Lower leg skin (tissue), 4 donors: ENCODE measurements at regions not wholly inside any gene's neighbourhood (a gene's known extent, or its start where the extent isn't known, plus 50 kb on each side); places are given as distances from the start of the nearest gene placed in this dataset.

Source experiments
- DNase-seq, 2 donors: peaks; one replicate each; pipeline ENCODE4 v3.0.0-alpha.2; 2019; ENCODE audit warnings: low spot score in 2 of 2
- H3K4me3 ChIP-seq: fragments of 200-600 bp; sonication (generic); 2 replicates; pipeline ENCODE4 v1.5.1; 2017; ENCODE audit warnings: mild to moderate bottlenecking, low read depth; ENCODE audit not compliant: poor library complexity, severe bottlenecking
- POLR2A ChIP-seq, 2 donors: fragments of 450-650 bp; IDR thresholded peaks; one replicate each; pipeline ENCODE4 v1.6.1; 2016 to 2017; ENCODE audit warnings: antibody characterized with exemption in 2 of 2, mild to moderate bottlenecking in 1 of 2, moderate library complexity in 1 of 2
- WGBS, 2 donors: methylation state at CpG; one replicate each; pipeline ENCODE4 v1.1.5; 2018; 5-methylcytosine and 5-hydroxymethylcytosine counted together
- intact Hi-C: fragments of 100-400 bp; cut with DNase I; formaldehyde crosslinking; loops from one replicate; pipeline ENCODE4 v1.15.0; 2023; ENCODE audit warnings: low total_unique reads
- TF ChIP-seq, protein P1 (sequence below), 3 donors: fragments of 450-650 bp; IDR thresholded peaks; one replicate each; pipeline ENCODE4 v1.5.1; 2016; ENCODE audit warnings: antibody characterized with exemption in 3 of 3, mild to moderate bottlenecking in 3 of 3, moderate library complexity in 2 of 3

GRCh38 chr1:219105893-219106292 lies 67.8 kb upstream of the LYPLAL1 start:
- 91 to 97% methylated on average over 1 of the region's 1 CpG for WGBS, 2 donors
- intact Hi-C loops, result no loop called here
- no peak overlapping the region for H3K4me3 ChIP-seq
- TF ChIP-seq, protein P1, sequence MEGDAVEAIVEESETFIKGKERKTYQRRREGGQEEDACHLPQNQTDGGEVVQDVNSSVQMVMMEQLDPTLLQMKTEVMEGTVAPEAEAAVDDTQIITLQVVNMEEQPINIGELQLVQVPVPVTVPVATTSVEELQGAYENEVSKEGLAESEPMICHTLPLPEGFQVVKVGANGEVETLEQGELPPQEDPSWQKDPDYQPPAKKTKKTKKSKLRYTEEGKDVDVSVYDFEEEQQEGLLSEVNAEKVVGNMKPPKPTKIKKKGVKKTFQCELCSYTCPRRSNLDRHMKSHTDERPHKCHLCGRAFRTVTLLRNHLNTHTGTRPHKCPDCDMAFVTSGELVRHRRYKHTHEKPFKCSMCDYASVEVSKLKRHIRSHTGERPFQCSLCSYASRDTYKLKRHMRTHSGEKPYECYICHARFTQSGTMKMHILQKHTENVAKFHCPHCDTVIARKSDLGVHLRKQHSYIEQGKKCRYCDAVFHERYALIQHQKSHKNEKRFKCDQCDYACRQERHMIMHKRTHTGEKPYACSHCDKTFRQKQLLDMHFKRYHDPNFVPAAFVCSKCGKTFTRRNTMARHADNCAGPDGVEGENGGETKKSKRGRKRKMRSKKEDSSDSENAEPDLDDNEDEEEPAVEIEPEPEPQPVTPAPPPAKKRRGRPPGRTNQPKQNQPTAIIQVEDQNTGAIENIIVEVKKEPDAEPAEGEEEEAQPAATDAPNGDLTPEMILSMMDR (IDR thresholded peaks at IDR 0.05), result no peak
- TF ChIP-seq POLR2A (IDR thresholded peaks at IDR 0.05), result no peak
- no peak for DNase-seq

GRCh38 chr1:219109424-219110018 lies 64.2 kb upstream of the LYPLAL1 start:
- intact Hi-C loops, result no loop called here
- no peak overlapping the region for H3K4me3 ChIP-seq
- TF ChIP-seq POLR2A (IDR thresholded peaks at IDR 0.05), result no peak
- TF ChIP-seq, protein P1 (IDR thresholded peaks at IDR 0.05), result no peak
- DNase-seq, result no peak

- TF ChIP-seq POLR2A (IDR thresholded peaks at IDR 0.05), result no peak
- TF ChIP-seq, protein P1 (IDR thresholded peaks at IDR 0.05), result no peak
- H3K4me3 ChIP-seq, result no peak overlapping the region
- DNase-seq, result no peak
- intact Hi-C loops, result no loop called here
Measured at GRCh38 chr1:219113261-219113660, 60.4 kb upstream of the LYPLAL1 start.

DNA sequence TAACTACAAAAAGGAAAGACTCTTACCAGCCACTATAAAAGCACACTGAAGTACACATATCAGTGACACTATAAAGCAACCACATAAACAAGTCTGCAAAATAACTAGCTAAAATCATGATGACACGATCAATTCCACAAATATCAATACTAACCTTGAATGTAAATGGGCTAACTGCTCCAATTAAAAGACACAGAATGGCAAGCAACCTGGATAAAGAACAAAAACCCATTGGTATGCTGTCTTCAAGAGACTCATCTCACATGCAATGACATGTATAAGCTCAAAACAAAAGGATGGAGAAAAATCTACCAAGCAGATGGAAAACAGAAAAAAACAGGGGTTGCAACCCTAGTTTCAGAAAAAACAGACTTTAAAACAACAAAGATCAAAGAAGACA lies 59.7 kb upstream of the LYPLAL1 start:
- TF ChIP-seq, protein P1 (IDR thresholded peaks at IDR 0.05), result no peak
- no peak for TF ChIP-seq POLR2A (IDR thresholded peaks at IDR 0.05)
- intact Hi-C loops, result no loop called here
- no peak overlapping the region for H3K4me3 ChIP-seq
- 94% methylated on average over 1 of the region's 1 CpG for WGBS, 2 donors
- DNase-seq, result no peak

DNA sequence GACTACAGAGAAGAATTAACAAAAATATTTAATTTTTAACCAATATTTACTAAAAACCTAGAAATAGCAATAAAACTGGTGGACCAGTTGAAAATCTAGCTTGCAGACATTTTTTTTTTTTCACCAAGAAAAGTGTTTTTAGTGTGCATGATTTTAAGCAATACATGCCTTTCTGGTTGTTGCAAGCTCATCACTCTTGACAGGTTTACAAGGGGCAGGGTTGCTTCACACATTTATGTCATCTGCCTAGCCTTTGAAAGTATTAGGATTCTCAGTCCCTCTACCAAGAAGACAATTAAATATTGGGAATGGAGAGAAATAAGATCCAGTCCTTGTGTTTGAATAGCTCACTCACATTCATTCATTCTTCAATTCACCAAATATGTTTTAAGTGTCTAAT lies 53.8 kb upstream of the LYPLAL1 start:
- intact Hi-C loops, result no loop called here
- H3K4me3 ChIP-seq, result no peak overlapping the region
- no peak for DNase-seq
- TF ChIP-seq POLR2A (IDR thresholded peaks at IDR 0.05), result no peak
- TF ChIP-seq, protein P1 (IDR thresholded peaks at IDR 0.05), result no peak
